GM06990 (cell line): ENCODE measurements at regions not wholly inside any gene's neighbourhood (a gene's known extent, or its start where the extent isn't known, plus 50 kb on each side); places are given as distances from the start of the nearest gene placed in this dataset.

ENCODE experiments used
- DNase-seq: peaks from one replicate; pipeline ENCODE4 v3.0.0-alpha.2; 2011; ENCODE audit not compliant: insufficient read length; ENCODE audit errors: extremely low read depth
- H3K27me3 ChIP-seq: replicated peaks from 2 replicates; pipeline ENCODE4 v1.6.0; 2011; ENCODE audit warnings: low read length; ENCODE audit not compliant: control insufficient read depth, insufficient read depth
- H3K36me3 ChIP-seq: 2 replicates; pipeline ENCODE4 v1.5.1; 2011; ENCODE audit warnings: low read length; ENCODE audit not compliant: control insufficient read depth, insufficient read depth
- H3K4me3 ChIP-seq: replicated peaks from 2 replicates; pipeline ENCODE4 v1.5.1; 2011; ENCODE audit warnings: low read depth, mild to moderate bottlenecking, control low read depth, low read length
- CTCF ChIP-seq: IDR thresholded peaks from 2 replicates; pipeline ENCODE4 v1.5.1; 2011; ENCODE audit warnings: low read length, control low read depth, mild to moderate bottlenecking, inconsistent platforms; ENCODE audit not compliant: insufficient read depth, poor library complexity, severe bottlenecking

GRCh38 chr9:91117959-91118703 is 243.6 kb downstream of the AUH start:
- no peak overlapping the region for H3K4me3 ChIP-seq
- TF ChIP-seq CTCF, result no peak
- H3K36me3 ChIP-seq, result no peaks in the 10 kb centered on the region
- DNase-seq, result no peak
- H3K27me3 ChIP-seq, result no peaks in the 10 kb centered on the region; the same call in none of the 2 replicates

- no peaks in the 10 kb centered on the region; the same call in none of the 2 replicates for H3K27me3 ChIP-seq
- TF ChIP-seq CTCF, result no peak
- DNase-seq, result no peak
These were observed 243.1 kb downstream of the AUH start for GRCh38 chr9:91118704-91119025.

GRCh38 chr9:91119142-91119541 is 242.6 kb downstream of the AUH start:
- TF ChIP-seq CTCF, result no peak
- no peak for DNase-seq
- H3K4me3 ChIP-seq, result no peak overlapping the region
- no peaks in the 10 kb centered on the region for H3K36me3 ChIP-seq
- no peaks in the 10 kb centered on the region; the same call in none of the 2 replicates for H3K27me3 ChIP-seq

More at GRCh38 chr9:91118704-91119025, 243.1 kb downstream of the AUH start:
- H3K36me3 ChIP-seq, result no peaks in the 10 kb centered on the region
- H3K4me3 ChIP-seq, result no peak overlapping the region

GRCh38 chr9:91119679-91120078 is 242.0 kb downstream of the AUH start:
- H3K27me3 ChIP-seq, result no peaks in the 10 kb centered on the region; the same call in none of the 2 replicates
- no peaks in the 10 kb centered on the region for H3K36me3 ChIP-seq
- DNase-seq, result no peak
- TF ChIP-seq CTCF, result no peak
- no peak overlapping the region for H3K4me3 ChIP-seq

GRCh38 chr9:91120200-91120599 is 241.5 kb downstream of the AUH start:
- no peak overlapping the region for H3K4me3 ChIP-seq
- no peak for TF ChIP-seq CTCF
- H3K27me3 ChIP-seq, result no peaks in the 10 kb centered on the region; the same call in none of the 2 replicates

More at GRCh38 chr9:91120200-91120599, 241.5 kb downstream of the AUH start:
- no peak for DNase-seq
- H3K36me3 ChIP-seq, result no peaks in the 10 kb centered on the region
